ENCODE measurements at regions not wholly inside any gene's neighbourhood (a gene's known extent, or its start where the extent isn't known, plus 50 kb on each side); places are given as distances from the start of the nearest gene placed in this dataset.
"Not testable (repeated sequence)": the region's sequence is repeated elsewhere in the genome, so short reads cannot be mapped to it uniquely, and the experiment has no call there.

DNA sequence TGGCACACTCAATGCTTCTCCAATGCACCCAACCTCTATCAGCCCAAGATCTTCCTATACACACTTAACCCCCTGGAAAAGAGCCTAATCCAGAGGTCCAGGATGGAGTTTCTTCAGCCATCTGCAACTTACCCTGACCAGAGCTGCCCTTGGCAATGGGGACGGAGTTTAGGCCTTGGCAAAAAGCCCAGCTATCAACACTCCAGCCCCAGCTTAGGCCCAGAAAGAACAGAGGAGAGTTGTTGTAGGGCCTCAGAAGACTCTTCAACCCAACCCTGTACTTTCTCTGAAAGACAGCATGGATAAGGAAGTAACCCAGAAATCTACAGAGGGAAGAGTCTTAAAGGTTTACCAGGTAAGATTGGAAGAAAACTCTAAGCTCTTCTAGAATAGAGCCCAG, 219.3 kb upstream of the PELI2 start:
- H3K27me3 ChIP-seq (ENCODE audit: control insufficient read depth, insufficient read depth, low read length): no peaks in the 10 kb centered on the region

DNA sequence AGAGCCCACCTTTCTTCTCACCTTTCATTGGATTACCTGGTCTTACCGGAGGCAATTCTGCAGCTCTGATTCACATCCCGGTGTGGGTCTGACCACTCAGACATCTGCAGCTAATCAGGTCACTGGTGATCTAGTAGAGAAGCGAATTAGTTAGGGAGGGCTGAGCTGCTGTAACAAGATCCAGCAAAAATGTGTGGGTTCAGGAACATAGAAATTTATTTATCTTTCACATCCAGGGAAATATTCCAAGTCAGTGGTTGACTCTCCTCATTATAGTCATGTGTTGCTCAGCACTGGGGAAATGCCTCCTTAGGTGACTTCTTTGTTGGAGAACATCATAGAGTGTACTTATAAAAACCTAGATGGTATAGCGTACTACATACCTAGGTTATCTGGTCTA, 218.7 kb upstream of the PELI2 start:
- Histone ChIP-seq H3K27me3 (ENCODE audit: control insufficient read depth, insufficient read depth, low read length) (no peaks in the 10 kb centered on the region), H3K4me3 (ENCODE audit: insufficient read depth, low read depth, low read length) (no peak overlapping the region)
- no peak for DNase-seq

More for the DNA sequence above, 219.3 kb upstream of the PELI2 start:
- DNase-seq: no peak
- Histone ChIP-seq H3K4me3 (ENCODE audit: insufficient read depth, low read depth, low read length) (no peak overlapping the region), H3K36me3 (replicated peaks; ENCODE audit: control insufficient read depth, insufficient read depth, low read length) (no peaks in the 10 kb centered on the region)

DNA sequence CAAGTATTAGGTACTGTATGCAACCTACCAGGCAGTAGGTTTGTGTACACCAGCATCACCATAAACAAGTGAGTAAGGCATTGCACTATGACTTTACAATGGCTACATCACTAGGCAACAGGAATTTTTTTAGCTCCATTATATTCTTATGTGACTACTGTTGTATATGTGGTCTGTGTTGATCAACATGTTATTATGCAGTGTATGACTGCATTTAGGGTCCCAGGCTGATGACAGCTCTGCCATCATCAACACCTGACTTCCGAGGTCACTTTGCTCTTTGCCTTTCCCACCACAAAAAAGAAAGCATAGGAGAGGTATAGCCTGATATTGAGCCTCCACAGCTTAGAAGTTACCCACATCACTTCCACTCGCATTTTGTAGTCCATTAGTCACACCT, 217.5 kb upstream of the PELI2 start:
- Histone ChIP-seq H3K27me3 (ENCODE audit: control insufficient read depth, insufficient read depth, low read length) (no peaks in the 10 kb centered on the region), H3K4me3 (ENCODE audit: insufficient read depth, low read depth, low read length) (no peak overlapping the region), H3K36me3 (replicated peaks; ENCODE audit: control insufficient read depth, insufficient read depth, low read length) (no peaks in the 10 kb centered on the region)
- no peak for DNase-seq

More for the DNA sequence above, 218.7 kb upstream of the PELI2 start:
- no peaks in the 10 kb centered on the region for H3K36me3 ChIP-seq (replicated peaks; ENCODE audit: control insufficient read depth, insufficient read depth, low read length)

DNA sequence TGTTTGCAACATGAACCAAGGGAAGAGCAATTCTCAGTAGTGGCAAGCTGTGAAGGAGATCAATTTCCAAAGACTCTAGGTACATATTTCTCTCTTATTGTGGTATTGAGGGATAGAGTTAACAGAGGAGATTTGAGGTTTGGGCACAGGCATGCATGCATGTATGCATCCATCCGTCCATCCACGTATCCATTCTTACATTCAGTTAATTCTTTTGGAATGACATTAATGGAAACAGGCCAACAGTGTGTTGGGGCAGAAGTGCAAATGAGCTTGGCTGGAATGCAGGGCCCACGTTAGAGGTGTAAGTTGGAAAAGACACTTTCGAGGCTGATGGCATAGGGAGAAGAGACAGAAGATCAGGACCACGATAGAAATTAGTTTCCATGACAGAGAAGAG, 216.9 kb upstream of the PELI2 start:
- H3K36me3 ChIP-seq (replicated peaks; ENCODE audit: control insufficient read depth, insufficient read depth, low read length): no peaks in the 10 kb centered on the region
- no peak for DNase-seq
- no peak overlapping the region for H3K4me3 ChIP-seq (ENCODE audit: insufficient read depth, low read depth, low read length)
- H3K27me3 ChIP-seq (ENCODE audit: control insufficient read depth, insufficient read depth, low read length): no peaks in the 10 kb centered on the region

DNA sequence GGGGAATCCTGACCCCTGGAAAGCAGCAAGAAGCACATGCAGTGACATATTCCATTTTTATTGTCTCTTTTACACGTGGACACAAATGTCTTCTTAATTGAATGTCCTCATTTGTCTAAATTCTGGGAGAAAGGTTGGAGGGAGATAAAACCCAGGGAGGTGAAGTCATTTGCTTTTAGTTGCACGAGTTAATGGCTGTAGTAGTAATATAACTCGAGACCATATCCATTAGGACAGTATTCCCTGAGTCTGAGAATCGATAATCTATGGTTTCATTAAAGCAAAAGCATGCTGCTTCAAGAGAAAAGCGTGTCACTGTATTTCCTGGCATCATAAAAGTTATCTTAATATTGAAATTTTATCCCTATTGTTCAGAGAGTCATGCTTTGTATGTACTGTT, 216.0 kb upstream of the PELI2 start:
- no peaks in the 10 kb centered on the region for H3K36me3 ChIP-seq (replicated peaks; ENCODE audit: control insufficient read depth, insufficient read depth, low read length)
- DNase-seq: no peak
- H3K4me3 ChIP-seq (ENCODE audit: insufficient read depth, low read depth, low read length): no peak overlapping the region
- no peaks in the 10 kb centered on the region for H3K27me3 ChIP-seq (ENCODE audit: control insufficient read depth, insufficient read depth, low read length)

DNA sequence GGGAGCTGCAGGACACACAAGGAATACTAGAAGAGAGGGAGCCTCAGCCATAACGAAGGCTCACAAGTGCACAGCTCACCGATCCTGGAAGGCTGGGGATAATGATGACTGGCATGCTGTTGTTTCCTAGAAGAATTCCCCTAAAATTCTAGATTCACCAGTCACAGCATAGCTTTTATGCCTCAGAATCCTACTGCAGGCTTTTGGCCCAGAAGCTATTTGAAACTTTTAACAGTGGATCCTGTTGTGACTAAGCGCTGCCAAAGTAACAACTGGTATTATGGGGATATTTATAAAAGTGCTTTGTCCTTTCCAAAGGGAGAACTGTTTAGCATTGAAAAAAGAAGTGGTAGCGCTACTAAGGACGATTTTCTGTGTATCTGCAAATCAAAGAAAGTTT, 214.1 kb upstream of the PELI2 start:
- Histone ChIP-seq H3K27me3 (ENCODE audit: control insufficient read depth, insufficient read depth, low read length) (no peaks in the 10 kb centered on the region), H3K4me3 (ENCODE audit: insufficient read depth, low read depth, low read length) (no peak overlapping the region), H3K36me3 (replicated peaks; ENCODE audit: control insufficient read depth, insufficient read depth, low read length) (no peaks in the 10 kb centered on the region)
- no peak for DNase-seq

DNA sequence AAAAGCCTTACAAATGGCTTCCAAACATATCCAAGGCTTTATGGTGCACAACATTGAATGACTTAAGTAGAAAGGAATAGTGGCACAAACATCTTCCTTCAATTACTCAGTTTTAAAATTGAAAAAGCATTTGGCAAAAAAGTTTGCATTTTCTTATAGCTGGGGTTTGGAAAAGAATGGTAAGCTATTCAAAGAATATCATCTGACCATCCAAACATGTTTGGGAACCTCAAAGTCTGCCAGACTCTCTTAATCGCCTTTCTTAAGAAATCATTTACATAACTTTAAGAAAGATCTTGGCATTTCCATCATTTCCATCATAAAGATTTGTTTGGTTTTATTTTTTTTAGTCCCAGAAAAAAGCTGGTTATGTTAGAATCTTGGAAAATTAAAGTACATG, 210.1 kb upstream of the PELI2 start:
- Histone ChIP-seq H3K27me3 (ENCODE audit: control insufficient read depth, insufficient read depth, low read length) (no peaks in the 10 kb centered on the region), H3K4me3 (ENCODE audit: insufficient read depth, low read depth, low read length) (no peak overlapping the region), H3K36me3 (replicated peaks; ENCODE audit: control insufficient read depth, insufficient read depth, low read length) (no peaks in the 10 kb centered on the region)
- no peak for DNase-seq

DNA sequence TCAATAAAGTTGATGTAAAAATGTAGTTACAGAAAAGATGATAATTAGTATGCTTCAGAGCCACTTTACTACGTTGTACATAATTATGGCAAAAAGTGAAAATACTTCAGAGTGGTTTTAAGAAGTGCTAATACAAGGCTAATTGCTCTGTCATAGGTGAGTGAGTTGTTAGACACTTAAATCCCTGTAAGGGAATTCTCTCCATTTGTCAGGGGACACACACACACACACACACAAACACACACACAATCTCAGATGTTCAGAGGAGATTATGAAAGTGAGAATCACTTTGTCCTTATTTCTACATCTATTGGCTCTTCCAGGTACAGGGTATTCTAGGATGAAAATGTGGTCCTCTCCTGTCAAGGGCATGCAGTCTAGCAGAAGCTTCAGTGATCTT, 208.3 kb upstream of the PELI2 start:
- Histone ChIP-seq H3K36me3 (replicated peaks; ENCODE audit: control insufficient read depth, insufficient read depth, low read length) (no peaks in the 10 kb centered on the region), H3K4me3 (ENCODE audit: insufficient read depth, low read depth, low read length) (no peak overlapping the region), H3K27me3 (ENCODE audit: control insufficient read depth, insufficient read depth, low read length) (no peaks in the 10 kb centered on the region)
- DNase-seq: no peak

DNA sequence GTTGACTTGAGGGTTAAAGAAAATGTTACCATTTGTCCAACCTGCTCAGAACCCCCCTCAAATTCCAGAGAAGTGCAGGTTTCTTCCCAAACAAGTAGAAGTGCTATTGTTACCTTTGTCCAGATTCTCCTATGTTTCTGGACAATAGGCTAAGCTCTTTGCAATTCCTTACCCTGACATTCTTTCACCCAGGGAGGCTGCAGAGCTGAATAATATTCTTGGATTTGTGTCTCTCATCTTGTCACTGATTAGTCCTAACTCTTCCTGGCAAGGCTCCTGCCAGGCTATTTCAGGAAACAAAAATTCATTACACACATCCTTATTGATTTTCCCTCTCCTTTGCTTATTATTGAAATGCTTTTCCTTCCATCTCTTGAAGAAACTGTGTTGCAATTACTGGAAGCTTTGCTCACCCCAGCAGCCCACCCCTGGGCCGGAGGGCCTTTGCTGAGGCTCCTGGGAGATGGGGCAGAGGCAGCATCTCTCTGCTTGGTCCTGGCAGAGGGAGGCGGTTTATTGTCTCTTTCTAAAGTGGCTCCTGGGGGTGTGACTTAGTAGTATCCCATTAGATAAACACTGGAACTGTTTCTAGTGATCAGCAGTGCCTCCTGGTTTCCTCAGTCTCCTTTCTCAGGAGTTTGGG, 207.5 kb upstream of the PELI2 start:
- no peaks in the 10 kb centered on the region for H3K36me3 ChIP-seq (replicated peaks; ENCODE audit: control insufficient read depth, insufficient read depth, low read length)
- no peak for DNase-seq
- no peak overlapping the region for H3K4me3 ChIP-seq (ENCODE audit: insufficient read depth, low read depth, low read length)

DNA sequence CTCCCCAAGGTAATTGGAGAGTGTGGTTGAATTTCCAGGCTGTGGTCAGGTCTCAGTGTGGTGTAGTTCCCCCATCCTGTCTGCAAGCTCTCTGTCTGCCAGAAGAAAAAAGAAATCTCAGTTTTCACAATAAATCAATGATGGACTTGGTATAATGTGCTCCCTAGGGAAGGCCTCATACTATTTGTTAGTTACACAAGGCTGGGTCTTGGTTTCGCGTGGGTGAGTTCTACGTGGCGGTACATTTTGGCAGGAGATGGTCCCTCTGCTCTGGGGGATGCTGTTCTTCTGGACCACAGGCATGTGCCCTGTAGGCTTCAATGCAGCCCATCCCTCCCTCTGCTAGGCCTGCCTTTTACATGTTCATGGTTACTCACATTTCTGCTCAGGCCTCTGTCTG, 206.4 kb upstream of the PELI2 start:
- H3K27me3 ChIP-seq (ENCODE audit: control insufficient read depth, insufficient read depth, low read length): no peaks in the 10 kb centered on the region
- no peak for DNase-seq
- no peak overlapping the region for H3K4me3 ChIP-seq (ENCODE audit: insufficient read depth, low read depth, low read length)
- H3K36me3 ChIP-seq (replicated peaks; ENCODE audit: control insufficient read depth, insufficient read depth, low read length): no peaks in the 10 kb centered on the region

More for the DNA sequence above, 207.5 kb upstream of the PELI2 start:
- no peaks in the 10 kb centered on the region for H3K27me3 ChIP-seq (ENCODE audit: control insufficient read depth, insufficient read depth, low read length)

DNA sequence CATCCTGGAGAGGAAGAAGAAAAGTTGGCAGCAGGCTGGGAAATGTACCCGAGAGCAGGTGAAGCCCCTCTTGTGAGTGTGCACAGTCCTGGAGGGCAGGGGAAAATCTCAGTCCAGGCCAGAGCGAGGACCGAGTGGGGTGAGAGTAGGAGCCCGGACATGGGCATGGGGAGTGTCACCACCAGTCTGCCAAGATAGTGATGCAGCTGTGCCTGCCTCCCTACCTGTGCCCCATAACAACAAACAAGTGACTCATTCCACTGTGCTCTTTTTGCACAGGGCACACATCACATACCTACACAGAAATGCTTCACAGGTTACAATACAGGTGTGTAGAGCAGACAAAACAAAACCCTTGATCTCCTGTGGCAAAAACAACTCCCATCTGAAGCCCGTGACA, 205.9 kb upstream of the PELI2 start:
- H3K27me3 ChIP-seq (ENCODE audit: control insufficient read depth, insufficient read depth, low read length): no peaks in the 10 kb centered on the region
- no peaks in the 10 kb centered on the region for H3K36me3 ChIP-seq (replicated peaks; ENCODE audit: control insufficient read depth, insufficient read depth, low read length)
- no peak for DNase-seq
- H3K4me3 ChIP-seq (ENCODE audit: insufficient read depth, low read depth, low read length): no peak overlapping the region

DNA sequence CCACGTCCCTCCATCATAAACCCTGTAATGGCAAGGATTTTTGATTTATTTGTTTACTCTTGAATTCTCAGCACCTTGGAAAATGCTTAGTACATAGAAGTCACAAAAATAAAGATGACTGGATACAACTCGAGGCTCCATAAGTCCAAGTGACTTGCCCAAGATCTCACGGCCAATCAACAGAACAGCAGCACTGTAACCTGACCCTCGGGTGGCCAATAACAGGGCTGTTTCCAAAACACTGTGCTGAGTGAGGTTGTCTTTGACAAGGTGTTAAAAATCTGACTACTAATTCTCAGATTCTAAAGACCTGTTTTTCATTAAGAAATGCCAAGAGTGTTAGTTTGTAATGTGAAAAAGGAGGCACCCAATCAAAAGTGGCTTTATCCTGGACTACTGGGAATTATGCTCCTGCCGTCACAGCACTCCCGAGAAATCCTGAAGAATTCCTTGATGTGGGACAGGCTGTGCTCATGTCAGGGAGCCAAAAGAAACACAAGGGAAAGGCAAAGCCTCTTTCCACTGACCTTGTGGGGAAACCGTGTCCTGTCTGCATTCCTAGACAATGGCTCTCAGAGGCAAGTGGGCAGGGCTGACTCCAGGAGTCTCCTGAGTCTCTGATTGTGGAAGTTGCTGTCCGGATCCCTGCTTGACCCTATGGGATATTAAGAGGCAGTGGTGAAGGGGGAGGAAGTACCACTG, 204.7 kb upstream of the PELI2 start:
- no peaks in the 10 kb centered on the region for H3K27me3 ChIP-seq (ENCODE audit: control insufficient read depth, insufficient read depth, low read length)
- no peak for DNase-seq
- H3K4me3 ChIP-seq (ENCODE audit: insufficient read depth, low read depth, low read length): no peak overlapping the region
- H3K36me3 ChIP-seq (replicated peaks; ENCODE audit: control insufficient read depth, insufficient read depth, low read length): no peaks in the 10 kb centered on the region

DNA sequence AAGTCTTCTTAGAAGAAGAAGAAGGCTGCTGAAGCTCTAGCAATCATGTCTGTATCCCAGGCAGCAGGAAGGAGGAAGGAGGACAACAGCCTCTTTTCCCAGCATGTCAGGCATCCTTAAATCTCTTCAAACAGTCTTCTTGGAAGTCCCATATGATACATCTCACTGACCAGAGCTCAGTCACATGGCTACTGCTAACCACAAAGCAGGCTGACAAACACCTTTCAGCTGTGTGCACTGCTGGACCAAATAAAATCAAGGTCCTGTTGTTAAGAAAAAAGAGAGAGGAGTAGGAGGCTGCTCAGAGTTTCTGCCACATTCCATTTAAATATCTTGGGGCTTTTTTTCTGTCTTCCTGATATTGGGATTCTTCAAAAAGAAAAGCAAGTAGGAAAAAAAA, 203.4 kb upstream of the PELI2 start:
- no peak for DNase-seq

DNA sequence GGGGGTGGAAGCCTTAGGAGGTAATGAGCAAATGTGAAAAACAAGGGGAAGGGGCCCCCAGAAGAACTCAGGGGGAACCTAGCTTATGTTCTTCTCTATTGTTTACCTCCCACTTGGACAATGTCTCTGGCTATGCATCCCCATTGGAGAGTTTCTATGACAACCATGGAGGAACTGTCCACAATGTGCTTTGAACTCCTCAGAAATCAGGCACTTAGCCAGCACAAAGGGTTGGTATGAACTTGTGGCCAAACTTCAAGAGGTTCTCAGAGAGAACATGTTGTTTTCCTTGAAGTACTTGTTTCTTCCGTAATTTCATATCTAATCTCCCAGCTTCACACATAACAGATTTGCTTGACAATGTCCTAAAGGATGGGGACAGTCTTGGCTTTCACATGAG, 202.8 kb upstream of the PELI2 start:
- H3K4me3 ChIP-seq (ENCODE audit: insufficient read depth, low read depth, low read length): no peak overlapping the region
- no peaks in the 10 kb centered on the region for H3K36me3 ChIP-seq (replicated peaks; ENCODE audit: control insufficient read depth, insufficient read depth, low read length)
- no peaks in the 10 kb centered on the region for H3K27me3 ChIP-seq (ENCODE audit: control insufficient read depth, insufficient read depth, low read length)
- no peak for DNase-seq

More for the DNA sequence above, 203.4 kb upstream of the PELI2 start:
- no peaks in the 10 kb centered on the region for H3K27me3 ChIP-seq (ENCODE audit: control insufficient read depth, insufficient read depth, low read length)
- no peak overlapping the region for H3K4me3 ChIP-seq (ENCODE audit: insufficient read depth, low read depth, low read length)
- no peaks in the 10 kb centered on the region for H3K36me3 ChIP-seq (replicated peaks; ENCODE audit: control insufficient read depth, insufficient read depth, low read length)

DNA sequence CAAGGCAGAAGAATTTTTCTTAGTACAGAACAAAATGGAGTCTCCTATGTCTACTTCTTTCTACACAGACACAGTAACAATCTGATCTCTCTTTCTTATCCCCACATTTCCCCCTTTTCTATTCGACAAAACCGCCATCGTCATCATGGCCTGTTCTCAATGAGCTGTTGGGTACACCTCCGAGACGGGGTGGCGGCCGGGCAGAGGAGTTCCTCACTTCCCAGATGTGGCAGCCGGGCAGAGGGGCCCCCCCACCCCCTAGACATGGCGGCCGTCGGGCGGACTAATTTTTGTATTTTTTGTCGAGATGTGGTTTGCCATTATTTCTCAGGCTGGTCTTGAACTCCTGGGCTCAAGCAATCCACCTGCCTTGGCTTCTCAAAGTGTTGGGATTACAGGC, 198.4 kb upstream of the PELI2 start:
- not testable (repeated sequence) for H3K36me3 ChIP-seq (replicated peaks; ENCODE audit: control insufficient read depth, insufficient read depth, low read length); DNase-seq; H3K4me3 ChIP-seq (ENCODE audit: insufficient read depth, low read depth, low read length); H3K27me3 ChIP-seq (ENCODE audit: control insufficient read depth, insufficient read depth, low read length)

Measured in H7 (cell line).